AG04449 (cell line): ENCODE measurements at regions not wholly inside any gene's neighbourhood (a gene's known extent, or its start where the extent isn't known, plus 50 kb on each side); places are given as distances from the start of the nearest gene placed in this dataset.
A peak's percentile ranks its signal among the peaks of the same experiment; 100 is the strongest.

Experiments
- CTCF ChIA-PET: fragments of 350-600 bp; formaldehyde crosslinking; extraction: SDS; loops from one replicate; lab custom pipeline; 2021; ENCODE audit warnings: antibody characterized with exemption; lab: Yijun Ruan, JAX
- POLR2A ChIA-PET: fragments of 400-600, 350-600 bp; formaldehyde crosslinking; extraction: SDS; loops from one replicate; lab custom pipeline; 2020; ENCODE audit warnings: antibody characterized with exemption, inconsistent platforms; lab: Yijun Ruan, JAX
- DNase-seq: peaks from one replicate; pipeline ENCODE4 v3.0.0-alpha.2; 2010; ENCODE audit warnings: low read depth, low spot score
- H3K4me3 ChIP-seq: 2 replicates; pipeline ENCODE4 v1.5.1; 2011; ENCODE audit warnings: low read depth, mild to moderate bottlenecking, control low read depth, low read length
- CTCF ChIP-seq: IDR thresholded peaks from one replicate; pipeline ENCODE4 v1.5.1; 2011; ENCODE audit warnings: mild to moderate bottlenecking, moderate library complexity, low read length, control low read depth, inconsistent platforms; ENCODE audit not compliant: insufficient read depth; ENCODE audit errors: missing control alignments

GRCh38 chr3:66618066-66618465, 117.2 kb upstream of the LRIG1 start:
- no peak for TF ChIP-seq CTCF
- DNase-seq, result peak; percentile 74
- CTCF ChIA-PET, result interaction anchor here (1.7 kb wide), 1 partner anchor 210 kb away, joined by 6 read pairs; no protein-coding TSS in a partner anchor
- no peak overlapping the region for H3K4me3 ChIP-seq
- POLR2A ChIA-PET, result no interaction called here

GRCh38 chr3:66620296-66620695, 119.5 kb upstream of the LRIG1 start:
- DNase-seq, result no peak
- TF ChIP-seq CTCF, result no peak
- ChIA-PET CTCF (no interaction called here), POLR2A (no interaction called here)
- H3K4me3 ChIP-seq, result no peak overlapping the region

GRCh38 chr3:66622756-66623457, 122.1 kb upstream of the LRIG1 start:
- ChIA-PET POLR2A (no interaction called here), CTCF (no interaction called here)
- TF ChIP-seq CTCF, result no peak
- H3K4me3 ChIP-seq, result no peak overlapping the region
- DNase-seq, result no peak

GRCh38 chr3:66625505-66626216, 124.8 kb upstream of the LRIG1 start:
- ChIA-PET CTCF (no interaction called here), POLR2A (no interaction called here)
- no peak overlapping the region for H3K4me3 ChIP-seq
- TF ChIP-seq CTCF, result no peak
- no peak for DNase-seq

- ChIA-PET CTCF (interaction anchor here (0.7 to 1.8 kb wide), 2 partner anchors 12 to 223 kb away, joined by 3 to 5 read pairs; no protein-coding TSS in a partner anchor), POLR2A (no interaction called here)
- H3K4me3 ChIP-seq, result no peak overlapping the region
- no peak for TF ChIP-seq CTCF
- DNase-seq, result no peak
These were observed 128.5 kb upstream of the LRIG1 start for GRCh38 chr3:66629150-66629981.

GRCh38 chr3:66629982-66630368, 129.2 kb upstream of the LRIG1 start:
- no peak for TF ChIP-seq CTCF
- CTCF ChIA-PET, result no interaction called here
- POLR2A ChIA-PET, result no interaction called here
- H3K4me3 ChIP-seq, result no peak overlapping the region
- no peak for DNase-seq
